ENCODE measurements at regions not wholly inside any gene's neighbourhood (a gene's known extent, or its start where the extent isn't known, plus 50 kb on each side); places are given as distances from the start of the nearest gene placed in this dataset.

- TF ChIP-seq POLR2A (IDR thresholded peaks at IDR 0.05) (no peak), CTCF (IDR thresholded peaks at IDR 0.05) (no peak)
Observed at GRCh38 chr19:27890206-27890605, 1322.7 kb downstream of the UQCRFS1 start.
